ENCODE measurements at regions not wholly inside any gene's neighbourhood (a gene's known extent, or its start where the extent isn't known, plus 50 kb on each side); places are given as distances from the start of the nearest gene placed in this dataset.

DNA sequence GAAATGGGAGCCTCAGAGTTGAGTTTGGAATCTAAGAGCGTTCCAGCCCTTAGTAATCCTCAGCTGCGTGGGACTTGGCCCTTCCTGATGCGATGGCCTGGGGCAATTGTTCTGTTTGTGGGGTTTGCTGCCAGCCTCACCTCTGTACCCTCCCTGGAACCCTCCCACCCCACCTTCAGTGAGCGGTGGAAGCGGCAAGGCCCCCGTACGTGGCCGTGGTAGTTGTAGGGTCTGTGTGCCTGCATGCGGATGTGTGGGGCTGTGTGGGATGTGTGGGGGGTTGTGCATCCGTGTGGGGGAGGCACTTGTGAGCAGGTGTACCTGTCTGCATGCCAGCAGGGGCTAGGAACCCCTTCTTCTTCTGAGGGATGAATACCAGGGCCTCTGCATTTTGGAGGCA is 65.4 kb upstream of the ADRA2C start:
- TF ChIP-seq, protein P1, sequence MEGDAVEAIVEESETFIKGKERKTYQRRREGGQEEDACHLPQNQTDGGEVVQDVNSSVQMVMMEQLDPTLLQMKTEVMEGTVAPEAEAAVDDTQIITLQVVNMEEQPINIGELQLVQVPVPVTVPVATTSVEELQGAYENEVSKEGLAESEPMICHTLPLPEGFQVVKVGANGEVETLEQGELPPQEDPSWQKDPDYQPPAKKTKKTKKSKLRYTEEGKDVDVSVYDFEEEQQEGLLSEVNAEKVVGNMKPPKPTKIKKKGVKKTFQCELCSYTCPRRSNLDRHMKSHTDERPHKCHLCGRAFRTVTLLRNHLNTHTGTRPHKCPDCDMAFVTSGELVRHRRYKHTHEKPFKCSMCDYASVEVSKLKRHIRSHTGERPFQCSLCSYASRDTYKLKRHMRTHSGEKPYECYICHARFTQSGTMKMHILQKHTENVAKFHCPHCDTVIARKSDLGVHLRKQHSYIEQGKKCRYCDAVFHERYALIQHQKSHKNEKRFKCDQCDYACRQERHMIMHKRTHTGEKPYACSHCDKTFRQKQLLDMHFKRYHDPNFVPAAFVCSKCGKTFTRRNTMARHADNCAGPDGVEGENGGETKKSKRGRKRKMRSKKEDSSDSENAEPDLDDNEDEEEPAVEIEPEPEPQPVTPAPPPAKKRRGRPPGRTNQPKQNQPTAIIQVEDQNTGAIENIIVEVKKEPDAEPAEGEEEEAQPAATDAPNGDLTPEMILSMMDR (IDR thresholded peaks at IDR 0.05) = no peak
- TF ChIP-seq POLR2A (IDR thresholded peaks at IDR 0.05) = no peak
